ENCODE measurements at regions not wholly inside any gene's neighbourhood (a gene's known extent, or its start where the extent isn't known, plus 50 kb on each side); places are given as distances from the start of the nearest gene placed in this dataset.

GRCh38 chr13:77815330-77815729, 103.3 kb downstream of the EDNRB start:
- no peak for TF ChIP-seq EZH2phosphoT487 (IDR thresholded peaks at IDR 0.05; ENCODE audit: insufficient read depth, low read depth)
- no peak for TF ChIP-seq EZH2 (IDR thresholded peaks at IDR 0.05; ENCODE audit: insufficient read depth, poor library complexity, severe bottlenecking)

Measured in GM23248 (cell line).